GM21528 (cell line): ENCODE measurements at regions not wholly inside any gene's neighbourhood (a gene's known extent, or its start where the extent isn't known, plus 50 kb on each side); places are given as distances from the start of the nearest gene placed in this dataset.

ENCODE experiments used
- ATAC-seq: cut with Tn5 transposase; IDR thresholded peaks from one replicate; pipeline ENCODE4 v1.9.1; 2021; ENCODE audit warnings: mild to moderate bottlenecking, moderate library complexity; ENCODE audit not compliant: unreplicated experiment, low FRiP score

GRCh38 chr9:103377667-103378066 is 382.5 kb downstream of the CYLC2 start:
- ATAC-seq: no peak

- peak; percentile 98 for ATAC-seq
Observed at GRCh38 chr9:103397868-103398600, 402.9 kb downstream of the CYLC2 start.

- no peak for ATAC-seq
Observed at GRCh38 chr9:103399535-103399934, 404.4 kb downstream of the CYLC2 start.

- no peak for ATAC-seq
Observed at GRCh38 chr9:103407260-103407659, 412.1 kb downstream of the CYLC2 start.

GRCh38 chr9:103410059-103410458 is 414.9 kb downstream of the CYLC2 start:
- ATAC-seq: no peak

GRCh38 chr9:103427696-103428095 is 432.6 kb downstream of the CYLC2 start:
- ATAC-seq: no peak

- no peak for ATAC-seq
Observed at GRCh38 chr9:103430469-103430868, 435.3 kb downstream of the CYLC2 start.

- ATAC-seq: no peak
Observed at GRCh38 chr9:103431809-103432208, 436.7 kb downstream of the CYLC2 start.

- ATAC-seq: no peak
Observed at GRCh38 chr9:103444176-103444575, 449.0 kb downstream of the CYLC2 start.

GRCh38 chr9:103458826-103459225 is 463.7 kb downstream of the CYLC2 start:
- no peak for ATAC-seq

GRCh38 chr9:103471241-103471640 is 476.1 kb downstream of the CYLC2 start:
- ATAC-seq: no peak

- no peak for ATAC-seq
Observed at GRCh38 chr9:103474156-103474555, 479.0 kb downstream of the CYLC2 start.

GRCh38 chr9:103483471-103484096 is 488.5 kb downstream of the CYLC2 start:
- no peak for ATAC-seq

GRCh38 chr9:103485138-103485537 is 490.0 kb downstream of the CYLC2 start:
- ATAC-seq: no peak

- ATAC-seq: no peak
Observed at GRCh38 chr9:103514767-103515166, 519.6 kb downstream of the CYLC2 start.

GRCh38 chr9:103522409-103522808 is 527.3 kb downstream of the CYLC2 start:
- no peak for ATAC-seq

GRCh38 chr9:103530934-103531333 is 535.8 kb downstream of the CYLC2 start:
- ATAC-seq: no peak

GRCh38 chr9:103533318-103533717 is 538.2 kb downstream of the CYLC2 start:
- no peak for ATAC-seq

- no peak for ATAC-seq
Observed at GRCh38 chr9:103537426-103537825, 542.3 kb downstream of the CYLC2 start.

GRCh38 chr9:103545260-103545659 is 548.8 kb upstream of the SMC2 start:
- ATAC-seq: no peak

GRCh38 chr9:103552712-103553111 is 541.4 kb upstream of the SMC2 start:
- no peak for ATAC-seq

GRCh38 chr9:103574056-103574455 is 520.1 kb upstream of the SMC2 start:
- ATAC-seq: no peak
